ENCODE measurements at regions not wholly inside any gene's neighbourhood (a gene's known extent, or its start where the extent isn't known, plus 50 kb on each side); places are given as distances from the start of the nearest gene placed in this dataset.

DNA sequence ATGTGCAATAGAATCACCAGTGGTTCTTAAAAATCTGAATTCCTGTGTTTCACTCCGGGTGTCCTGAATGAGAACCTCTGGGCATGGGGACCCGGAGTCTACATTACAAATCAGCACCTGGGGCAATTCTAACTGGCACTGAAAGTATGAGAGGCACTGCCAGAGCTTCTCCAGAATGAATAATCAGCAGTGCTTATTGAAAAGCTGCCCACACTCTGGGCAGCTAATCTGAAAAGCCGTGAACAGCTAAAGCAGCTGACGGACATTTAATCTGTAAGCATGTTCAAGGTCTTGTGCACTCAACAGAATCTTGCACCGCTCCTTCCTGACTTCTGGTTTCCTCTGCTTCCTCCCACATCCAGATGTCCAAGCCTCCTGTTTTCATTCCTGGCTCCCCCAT lies 113.3 kb upstream of the KIF5B start:
- no peak for DNase-seq

DNA sequence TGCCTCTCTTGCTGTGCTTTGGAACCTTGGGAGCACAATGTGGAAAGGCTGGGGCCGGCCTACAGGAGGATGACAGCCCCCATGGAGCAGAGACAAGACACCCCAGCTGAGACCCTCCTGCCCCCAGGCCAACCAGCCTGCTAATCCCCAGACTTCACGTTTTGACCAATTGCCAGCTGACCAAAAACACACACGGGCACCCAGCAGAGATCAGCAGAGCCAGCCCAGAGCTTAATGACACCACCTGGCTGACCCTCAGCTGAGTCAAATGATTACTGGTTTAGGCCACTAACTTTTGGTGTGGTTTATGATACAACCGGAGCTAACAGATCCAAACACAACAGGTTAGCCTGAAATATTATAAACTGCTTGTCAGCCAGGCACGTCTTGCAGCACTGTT lies 111.2 kb upstream of the KIF5B start:
- DNase-seq = no peak

DNA sequence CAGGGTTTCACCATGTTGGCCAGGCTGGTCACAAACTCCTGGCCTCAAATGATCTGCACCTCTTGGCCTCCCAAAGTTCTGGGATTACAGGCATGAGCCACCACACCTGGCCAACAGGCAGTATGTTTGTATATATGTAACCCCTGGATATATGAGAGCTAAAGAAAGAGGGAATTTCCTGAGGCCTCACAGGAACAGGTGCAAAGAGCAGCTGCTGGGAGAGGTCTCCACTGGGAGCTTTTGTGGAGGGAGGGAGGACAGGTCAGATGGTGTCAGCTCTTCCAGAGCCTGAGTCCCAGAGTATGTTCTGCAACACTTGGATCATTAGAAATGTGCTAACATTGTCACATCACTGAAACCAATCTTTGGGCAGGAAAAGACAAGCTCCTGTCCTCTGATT lies 110.1 kb upstream of the KIF5B start:
- DNase-seq = no peak

DNA sequence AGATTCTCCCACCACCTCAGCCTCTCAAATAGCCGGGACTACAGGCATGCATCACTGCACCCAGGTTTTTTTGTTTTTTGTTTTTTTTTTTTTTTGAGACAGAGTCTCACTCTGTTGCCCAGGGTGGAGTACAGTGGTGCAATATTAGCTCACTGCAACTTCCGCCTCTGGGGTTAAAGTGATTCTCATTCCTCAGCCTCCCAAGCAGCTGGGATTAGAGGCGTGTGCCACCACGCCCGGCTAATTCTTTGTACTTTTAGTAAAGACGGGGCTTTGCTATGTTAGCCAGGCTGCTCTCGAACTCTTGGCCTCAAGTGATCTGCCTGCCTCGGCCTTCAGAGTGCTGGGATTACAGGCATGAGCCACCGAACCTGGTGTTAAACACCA lies 107.5 kb upstream of the KIF5B start:
- no peak for DNase-seq

DNA sequence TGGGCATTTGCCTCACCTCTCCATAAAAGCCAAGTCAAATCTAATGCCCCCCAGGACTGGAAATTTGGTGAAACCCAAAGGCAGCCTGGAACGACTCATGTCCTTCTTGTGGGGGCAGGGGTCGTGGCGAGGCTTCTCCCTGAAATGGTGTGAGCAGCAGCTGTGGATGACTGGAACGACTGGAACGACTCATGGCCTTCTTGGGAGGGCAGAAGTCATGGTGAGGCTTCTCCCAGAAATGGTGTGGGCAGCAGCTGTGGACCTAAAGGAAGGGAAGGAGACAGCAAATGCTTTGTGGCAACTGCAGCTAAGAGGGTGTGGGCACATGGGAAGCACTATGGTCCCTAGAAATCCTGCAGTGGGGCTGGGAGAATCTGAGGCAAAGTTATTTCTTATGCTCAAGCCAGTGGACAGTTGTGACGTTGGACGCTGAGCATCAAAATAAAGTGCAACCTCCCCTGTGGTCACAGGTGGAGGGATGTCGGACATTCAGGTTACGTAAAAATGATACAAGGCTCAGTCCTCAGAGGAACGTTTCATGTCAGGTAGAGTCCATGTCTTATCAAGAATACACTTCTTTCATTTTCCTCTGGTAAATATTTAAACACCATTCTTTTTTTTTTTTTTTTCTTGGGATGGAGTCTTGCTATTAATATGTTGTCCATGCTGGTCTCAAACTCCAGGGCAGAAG lies 107.0 kb upstream of the KIF5B start:
- DNase-seq = no peak

DNA sequence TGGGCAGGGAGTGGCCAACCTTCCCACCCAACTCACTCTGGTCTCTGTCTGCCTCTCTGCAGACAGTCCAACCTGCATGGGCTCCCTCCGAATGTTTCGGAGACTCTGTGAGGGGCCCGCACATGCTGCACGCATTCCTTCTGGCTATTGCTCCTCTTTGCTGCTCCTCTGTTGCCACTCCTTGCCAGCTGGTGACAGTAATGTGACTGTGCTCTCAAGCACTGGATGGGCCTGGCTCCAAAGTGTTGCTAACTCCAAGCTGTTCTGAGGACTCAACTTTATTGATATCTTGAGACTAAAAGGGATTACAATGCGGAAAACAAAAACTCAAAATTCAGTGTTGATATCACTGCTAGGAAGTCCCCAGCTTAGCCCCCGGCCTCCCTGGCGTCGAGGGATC lies 105.4 kb upstream of the KIF5B start:
- DNase-seq = no peak

DNA sequence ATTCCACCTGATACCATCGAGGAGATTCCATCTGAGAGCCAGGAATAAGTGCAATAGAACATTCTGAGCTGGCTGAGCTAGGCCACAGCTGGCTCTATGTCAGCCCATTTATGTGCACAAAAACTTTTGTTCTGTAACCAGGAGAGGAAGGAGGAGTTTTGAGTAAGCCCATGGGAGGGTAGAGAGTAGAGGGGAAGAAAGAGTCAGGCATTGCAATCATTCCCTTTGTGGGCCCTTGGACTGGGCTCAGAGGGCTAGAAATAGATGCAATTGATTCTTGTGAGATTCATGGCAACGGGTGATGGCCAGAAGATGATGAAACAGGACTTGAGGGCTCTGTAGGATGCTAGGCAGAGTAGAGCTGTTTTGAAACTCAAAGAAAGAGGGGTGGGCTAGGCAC lies 104.6 kb upstream of the KIF5B start:
- no peak for DNase-seq

DNA sequence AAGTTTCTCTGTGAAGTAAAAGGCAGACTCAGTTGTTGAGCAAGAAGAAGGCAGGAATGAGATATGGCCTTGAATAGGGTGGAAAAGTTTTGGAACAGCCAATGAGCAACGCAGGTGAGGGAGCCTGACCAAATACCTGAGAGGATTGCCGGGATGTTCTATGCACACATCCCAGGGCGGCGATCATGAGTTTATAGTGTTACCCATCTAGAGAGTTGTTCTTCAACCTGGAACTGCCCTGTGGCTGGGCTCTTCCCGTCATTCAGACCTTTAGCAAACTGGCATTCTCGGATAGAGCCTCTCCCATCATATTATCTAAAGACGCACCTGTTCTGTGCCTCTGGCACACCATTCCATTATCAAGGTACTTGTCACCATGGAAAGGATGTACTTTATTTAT lies 103.0 kb upstream of the KIF5B start:
- DNase-seq = no peak

DNA sequence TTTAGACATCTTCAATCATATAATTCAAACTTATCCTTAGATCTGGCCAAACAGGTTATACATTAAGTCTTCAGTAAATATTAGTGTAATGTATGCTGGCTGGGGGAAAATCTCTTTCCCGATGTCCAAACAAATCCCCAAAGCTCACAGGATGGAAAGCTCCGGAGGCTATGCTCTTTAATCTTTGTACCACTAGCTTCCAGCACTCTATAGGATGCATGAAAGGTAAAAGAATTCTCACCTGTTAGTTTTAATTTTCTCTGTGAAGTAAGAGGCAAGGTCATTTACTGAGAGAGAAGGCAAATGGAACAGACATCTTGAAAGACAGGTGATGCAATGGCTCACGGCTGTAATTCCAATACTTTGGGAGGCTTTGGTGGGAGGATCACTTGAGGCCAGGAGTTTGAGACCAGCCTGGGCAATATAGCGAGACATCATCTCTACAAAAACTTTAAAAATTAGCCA lies 99.8 kb upstream of the KIF5B start:
- DNase-seq = no peak

DNA sequence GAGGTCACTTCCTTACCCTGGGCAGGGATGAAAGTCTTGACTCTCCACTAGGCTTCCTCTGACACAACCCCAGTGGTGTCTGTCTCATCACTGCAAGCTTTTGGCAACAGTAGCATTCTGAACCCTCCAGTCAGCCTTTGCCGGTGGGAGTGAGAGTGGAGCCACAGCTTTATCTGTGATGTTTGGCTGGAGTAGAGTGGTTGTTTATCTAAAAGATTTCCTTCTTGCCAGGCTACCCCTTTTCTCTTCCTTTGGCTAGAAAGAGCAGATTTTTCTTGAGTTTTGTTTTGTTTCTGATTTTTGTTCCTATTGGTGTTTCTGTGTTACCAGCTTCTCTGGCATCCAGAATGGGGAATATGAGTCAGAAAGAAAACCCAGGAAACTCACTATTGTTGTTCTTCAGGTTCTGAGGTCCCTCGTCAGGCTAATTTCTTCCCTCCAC lies 98.9 kb upstream of the KIF5B start:
- DNase-seq = no peak

DNA sequence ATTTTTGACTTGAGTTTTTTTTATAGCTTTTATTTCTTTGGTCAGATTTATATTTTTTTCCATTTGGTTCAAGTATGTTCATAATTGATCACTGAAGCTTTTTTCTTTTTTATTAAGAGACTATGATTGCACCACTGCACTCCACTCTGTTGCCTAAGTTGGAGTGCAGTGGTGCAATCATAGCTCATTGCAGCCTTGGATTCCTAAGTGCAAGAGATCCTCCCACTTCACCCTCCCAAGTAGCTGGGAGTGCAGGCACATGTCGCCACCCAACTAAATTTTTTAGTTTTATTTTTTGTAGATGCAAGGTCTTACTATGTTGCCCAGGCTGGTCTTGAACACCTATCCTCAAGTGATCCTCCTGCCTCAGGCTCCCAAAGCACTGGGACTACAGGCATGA lies 97.7 kb upstream of the KIF5B start:
- no peak for DNase-seq

DNA sequence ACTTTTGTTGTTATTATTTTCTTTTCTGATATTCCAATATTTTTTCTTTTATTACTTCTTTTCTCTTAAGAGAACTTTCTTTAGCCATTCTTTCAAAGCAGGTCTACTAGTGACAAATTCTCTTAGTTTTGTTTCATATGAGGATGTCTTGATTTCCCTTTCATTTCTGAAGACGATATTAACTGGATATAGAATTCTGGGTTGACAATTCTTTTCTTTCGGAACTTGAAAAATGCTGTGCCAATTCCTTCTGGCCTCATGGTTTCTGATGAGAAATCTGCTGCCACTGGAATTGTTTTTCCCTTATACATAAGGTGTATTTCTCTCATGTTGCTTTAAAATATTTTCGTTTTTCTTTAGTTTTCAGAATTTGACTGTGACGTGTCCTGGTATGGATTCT lies 97.0 kb upstream of the KIF5B start:
- DNase-seq = no peak

DNA sequence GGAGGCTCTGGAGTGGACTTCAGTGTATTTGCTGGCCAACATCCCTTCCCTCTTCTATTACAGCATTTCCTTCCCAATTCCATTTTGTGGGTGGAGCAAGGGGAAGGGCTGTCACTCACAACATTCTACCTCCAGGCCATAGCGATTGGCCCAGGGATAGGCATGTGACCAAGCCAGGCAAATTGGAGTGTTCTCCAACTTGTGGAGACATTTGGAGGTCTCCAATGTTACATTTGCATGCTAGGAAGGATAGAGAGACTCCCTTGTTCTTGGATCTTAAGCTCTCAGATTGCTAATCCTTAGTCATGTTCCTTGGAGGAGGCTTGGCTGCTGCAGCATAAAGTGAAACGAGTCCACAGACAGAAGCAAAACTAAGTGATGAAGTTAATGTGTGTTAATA lies 95.6 kb upstream of the KIF5B start:
- DNase-seq = no peak

DNA sequence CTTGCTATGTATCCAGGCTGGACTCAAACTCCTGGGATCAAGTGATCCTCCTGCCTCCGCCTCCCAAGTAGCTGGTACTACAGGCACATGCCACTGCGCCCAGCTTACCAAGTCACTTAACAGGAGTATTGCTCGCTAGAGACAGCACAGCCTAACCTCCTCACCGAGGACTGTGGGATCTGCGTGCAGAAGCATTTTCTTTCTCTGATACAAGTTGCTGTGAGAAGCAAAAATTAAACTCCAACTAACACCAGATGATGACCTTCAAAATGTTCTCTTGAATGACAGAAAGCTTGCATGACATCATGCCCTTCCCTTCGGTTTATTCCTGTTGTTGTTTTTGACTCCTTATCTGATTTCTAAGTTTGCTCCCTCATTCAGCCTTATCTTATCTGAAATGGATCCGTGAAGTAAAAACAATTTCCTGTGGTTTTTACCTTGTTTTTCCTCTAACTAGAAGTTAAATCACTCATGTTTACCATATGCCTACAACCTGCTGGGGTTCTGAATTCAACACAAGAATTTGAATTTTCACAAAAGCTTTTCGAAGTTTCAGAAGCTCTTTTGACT lies 94.4 kb upstream of the KIF5B start:
- DNase-seq = no peak

DNA sequence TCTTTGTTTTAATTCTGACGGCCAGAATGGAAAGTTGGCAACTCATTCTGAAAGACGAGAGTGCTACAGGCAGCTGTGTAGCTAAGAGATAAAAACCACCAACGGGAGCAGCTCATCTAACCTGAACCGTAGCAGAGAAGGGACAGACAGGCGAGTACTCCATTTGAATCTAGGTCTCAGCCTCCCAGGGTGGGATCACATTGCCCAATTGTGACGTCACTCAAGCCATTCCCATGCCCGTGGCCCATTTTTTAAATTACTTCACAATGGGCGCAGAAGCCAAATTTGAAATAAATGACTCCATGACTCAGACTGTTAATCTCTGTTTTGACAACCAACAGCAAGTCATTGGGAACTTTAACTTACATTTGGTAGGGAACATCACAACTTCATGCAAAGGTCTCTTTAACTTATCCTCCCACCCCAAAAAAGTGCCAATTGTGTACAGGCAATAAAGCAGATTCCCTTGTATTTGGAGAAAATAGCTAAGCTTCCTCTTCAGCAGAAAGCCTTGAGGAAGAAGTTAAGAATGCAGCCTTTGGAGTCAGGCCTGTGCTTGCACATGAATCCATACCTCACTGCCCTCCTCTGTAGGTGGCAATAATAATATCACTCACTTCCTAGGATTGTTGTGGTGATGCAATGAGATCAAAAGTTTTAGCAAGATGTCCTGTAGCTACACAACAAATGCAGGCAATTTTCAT lies 93.2 kb upstream of the KIF5B start:
- DNase-seq = peak; percentile 22

DNA sequence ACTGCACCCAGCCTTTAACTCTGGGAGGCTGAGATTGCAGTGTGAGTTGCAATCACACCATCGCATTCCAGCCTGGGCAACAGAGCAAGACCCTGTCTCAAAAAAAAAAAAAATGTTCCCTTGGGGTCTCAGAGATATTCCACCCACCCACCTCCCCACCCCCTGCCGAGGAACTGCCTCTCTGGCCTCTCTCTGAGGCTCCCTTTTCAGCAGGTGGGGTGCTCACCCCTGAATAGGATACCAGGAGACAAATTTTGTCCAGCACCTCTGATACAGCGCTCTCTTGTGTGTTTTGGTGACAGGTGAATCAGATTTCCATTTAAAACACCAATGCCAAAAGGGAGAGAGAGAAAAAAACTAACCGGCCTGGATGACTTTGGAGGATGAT lies 92.6 kb upstream of the KIF5B start:
- no peak for DNase-seq

DNA sequence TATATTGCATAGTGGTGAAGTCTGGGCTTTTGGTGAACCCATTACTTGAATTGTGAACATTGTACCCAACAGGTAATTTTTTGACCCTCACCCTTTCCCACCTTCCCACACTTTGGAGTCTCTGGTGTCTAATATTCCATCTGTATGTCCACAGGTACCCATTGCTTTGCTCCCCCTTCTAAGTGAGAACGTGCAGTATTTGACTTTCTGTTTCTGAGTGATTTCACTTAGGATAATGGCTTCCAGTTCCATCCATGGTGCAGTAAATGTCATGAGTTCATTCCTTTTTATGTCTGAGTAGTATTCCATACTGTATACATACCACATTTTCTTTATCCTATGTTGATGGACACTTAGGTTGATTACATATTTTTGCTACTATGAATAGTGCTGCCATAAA lies 91.5 kb upstream of the KIF5B start:
- DNase-seq = no peak

DNA sequence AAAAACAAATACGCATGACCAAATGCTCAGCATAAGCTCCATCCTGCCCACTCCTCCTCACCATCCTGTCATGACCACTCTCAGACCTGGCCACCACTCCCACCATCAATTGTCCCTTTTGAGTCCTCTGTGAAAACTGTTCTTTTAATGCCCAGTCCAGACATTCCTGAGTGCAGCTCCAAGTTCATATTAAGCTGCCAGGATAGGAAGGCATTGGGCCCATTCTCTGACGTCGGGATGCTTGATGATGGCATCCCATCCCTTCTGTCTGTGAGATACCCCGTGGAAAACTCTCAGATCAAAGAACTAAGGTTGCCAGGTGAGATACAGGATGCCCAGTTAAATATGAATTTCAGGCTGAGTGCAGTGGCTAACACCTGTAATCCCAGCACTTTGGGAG lies 89.9 kb upstream of the KIF5B start:
- no peak for DNase-seq

DNA sequence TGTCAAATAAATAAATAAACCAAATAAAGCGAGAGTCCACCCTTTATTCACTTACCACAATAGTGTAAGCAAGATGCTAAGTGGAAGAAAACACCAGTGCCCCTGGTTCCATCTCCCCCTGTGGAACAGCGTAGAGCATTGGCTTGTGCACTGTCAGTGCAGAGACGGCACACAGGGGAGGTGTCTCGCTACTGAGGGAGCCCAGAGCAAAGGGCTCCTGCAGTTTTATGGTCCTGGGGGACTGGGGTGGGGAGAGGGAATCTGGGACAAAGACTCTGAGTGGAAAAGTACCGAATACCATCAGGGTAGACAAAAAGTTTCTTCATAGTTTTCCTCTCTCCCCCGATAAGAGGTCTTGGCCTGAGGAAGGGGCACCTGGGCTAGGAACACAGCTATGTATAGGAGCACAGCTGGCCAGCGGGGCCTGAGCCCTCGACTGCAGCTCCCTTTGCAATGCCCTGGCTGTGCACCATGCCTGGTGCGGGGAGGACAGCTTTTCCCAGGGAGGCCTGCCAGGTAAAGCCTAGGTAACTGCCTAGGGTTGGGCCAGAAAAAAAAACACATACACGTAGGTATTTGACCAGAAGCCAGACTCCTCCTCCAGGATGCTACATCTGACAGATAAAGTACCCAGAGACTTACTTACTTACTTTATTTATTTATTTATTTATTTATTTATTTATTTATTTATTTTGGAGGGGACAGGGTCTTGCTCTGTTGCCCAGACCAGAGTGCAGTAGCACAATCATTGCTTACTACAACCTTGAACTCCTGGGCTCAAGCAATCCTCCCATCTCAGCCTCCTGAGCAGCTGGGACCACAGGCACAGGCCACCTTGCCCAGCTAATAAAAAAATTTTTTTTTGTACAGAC lies 88.8 kb upstream of the KIF5B start:
- no peak for DNase-seq

DNA sequence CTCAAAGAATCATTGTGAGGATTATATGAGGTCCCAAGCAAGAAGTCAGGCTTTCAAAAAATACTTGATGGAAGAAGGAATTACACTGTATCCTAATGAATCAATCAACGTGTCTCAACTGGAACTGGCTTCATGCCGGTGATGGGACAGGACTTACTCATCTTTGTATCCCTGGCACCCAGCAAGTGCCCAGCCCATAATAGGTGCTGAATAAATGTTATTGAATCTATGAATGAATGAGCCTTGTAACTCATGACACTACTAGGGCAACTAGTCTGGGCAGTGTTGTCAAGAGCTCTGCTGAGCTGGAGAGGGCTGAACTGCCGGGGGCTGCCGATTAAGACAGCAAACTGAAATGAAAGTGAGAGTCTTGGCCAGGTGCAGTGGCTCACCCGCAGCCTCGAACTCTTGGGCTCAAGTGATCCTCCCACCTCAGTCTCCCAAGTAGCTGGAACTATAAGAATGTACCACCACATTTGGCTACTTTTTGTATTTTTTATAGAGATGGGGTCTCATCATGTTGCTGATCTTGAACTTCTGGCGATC lies 87.2 kb upstream of the KIF5B start:
- DNase-seq = no peak

DNA sequence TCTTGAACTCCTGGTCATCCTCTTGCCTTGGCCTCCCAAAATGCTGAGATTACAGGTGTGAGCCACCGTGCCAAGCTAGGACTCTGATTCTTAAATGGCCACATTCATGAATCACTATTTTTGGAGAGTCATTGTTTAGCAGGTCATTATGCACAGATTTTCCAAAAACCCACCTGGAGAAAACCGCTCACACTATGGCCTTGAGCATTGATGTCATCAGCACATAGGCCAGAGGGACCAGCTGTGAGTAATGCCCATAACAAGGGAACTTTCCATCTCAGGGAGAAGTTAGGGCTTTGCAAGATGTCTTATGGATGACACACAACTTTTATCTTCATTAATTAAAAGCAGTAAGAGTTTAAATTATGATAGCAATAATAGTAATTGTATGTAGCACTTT lies 86.4 kb upstream of the KIF5B start:
- no peak for DNase-seq

DNA sequence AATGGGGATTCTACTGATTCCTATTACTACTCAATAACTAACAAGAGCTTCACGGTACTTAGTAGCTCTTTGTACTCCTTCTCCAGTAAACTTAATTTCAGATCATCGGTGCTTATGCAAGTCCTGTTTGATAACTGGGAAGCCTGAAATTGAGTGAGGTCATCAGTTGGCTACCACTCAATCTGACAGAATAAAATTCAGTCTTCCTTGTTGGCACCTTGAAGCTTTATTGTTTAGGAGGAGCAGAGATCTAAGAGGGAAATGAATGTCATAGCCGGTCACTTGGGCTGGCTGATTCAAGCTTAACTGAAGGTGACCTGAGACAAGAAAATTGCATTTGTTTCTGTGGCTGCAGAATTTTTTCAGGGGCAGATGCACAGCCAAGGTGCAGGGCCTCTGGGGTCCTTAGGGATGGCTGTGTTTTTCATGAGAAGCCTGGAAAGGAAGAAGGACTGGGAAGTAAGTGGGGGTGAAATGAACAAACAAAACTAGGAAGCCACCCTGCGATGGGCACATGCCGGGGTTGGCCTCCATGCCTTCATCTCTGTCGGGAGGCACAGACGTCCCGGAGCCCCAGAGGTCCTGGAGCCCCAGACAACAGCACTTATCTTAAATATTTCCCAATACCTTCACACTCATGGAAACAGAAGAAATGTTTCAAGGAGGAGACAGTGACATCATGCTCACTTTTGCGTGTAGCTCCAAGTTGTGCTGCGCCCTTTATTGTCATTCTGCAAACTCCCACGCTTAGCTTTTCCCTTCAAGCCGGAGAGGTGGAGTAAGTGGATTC lies 85.0 kb upstream of the KIF5B start:
- DNase-seq = no peak

Data from stimulated activated CD4-positive, alpha-beta T cell treated with anti-CD3 and anti-CD28 coated beads, Interleukin-2, amount 100 ng/mL, for 48 hours (primary cell).